Upper lobe of left lung (tissue), 4 donors: ENCODE measurements at regions not wholly inside any gene's neighbourhood (a gene's known extent, or its start where the extent isn't known, plus 50 kb on each side); places are given as distances from the start of the nearest gene placed in this dataset.
"Not testable (repeated sequence)": the region's sequence is repeated elsewhere in the genome, so short reads cannot be mapped to it uniquely, and the experiment has no call there.

Experiments used
- CTCF ChIP-seq, 6 experiments: fragments of 450-650 bp in 4 of 6; fragments of 200-600 bp in 2 of 6; sonication (generic) in 2 of 6; IDR thresholded peaks; one replicate each; pipeline ENCODE4 v1.5.1; 2016 to 2019; ENCODE audit warnings: antibody characterized with exemption in 6 of 6
- POLR2A ChIP-seq, 4 donors: fragments of 450-650 bp; IDR thresholded peaks; one replicate each; pipeline ENCODE4 v1.5.1; 2016 to 2017; ENCODE audit warnings: antibody characterized with exemption in 4 of 4, mild to moderate bottlenecking in 2 of 4

GRCh38 chr15:35700091-35700593, 154.2 kb upstream of the DPH6 start:
- not testable (repeated sequence) for TF ChIP-seq CTCF, POLR2A (IDR thresholded peaks at IDR 0.05)
